Lower leg skin (tissue), 4 donors: ENCODE measurements at regions not wholly inside any gene's neighbourhood (a gene's known extent, or its start where the extent isn't known, plus 50 kb on each side); places are given as distances from the start of the nearest gene placed in this dataset.

ENCODE experiments used
- DNase-seq, 2 donors: peaks; one replicate each; pipeline ENCODE4 v3.0.0-alpha.2; 2019; ENCODE audit warnings: low spot score in 2 of 2
- H3K4me3 ChIP-seq: fragments of 200-600 bp; sonication (generic); 2 replicates; pipeline ENCODE4 v1.5.1; 2017; ENCODE audit warnings: mild to moderate bottlenecking, low read depth; ENCODE audit not compliant: poor library complexity, severe bottlenecking
- POLR2A ChIP-seq, 2 donors: fragments of 450-650 bp; IDR thresholded peaks; one replicate each; pipeline ENCODE4 v1.6.1; 2016 to 2017; ENCODE audit warnings: antibody characterized with exemption in 2 of 2, mild to moderate bottlenecking in 1 of 2, moderate library complexity in 1 of 2
- WGBS, 2 donors: methylation state at CpG; one replicate each; pipeline ENCODE4 v1.1.5; 2018; 5-methylcytosine and 5-hydroxymethylcytosine counted together
- intact Hi-C: fragments of 100-400 bp; cut with DNase I; formaldehyde crosslinking; loops from one replicate; pipeline ENCODE4 v1.15.0; 2023; ENCODE audit warnings: low total_unique reads
- TF ChIP-seq, protein P1 (sequence below), 3 donors: fragments of 450-650 bp; IDR thresholded peaks; one replicate each; pipeline ENCODE4 v1.5.1; 2016; ENCODE audit warnings: antibody characterized with exemption in 3 of 3, mild to moderate bottlenecking in 3 of 3, moderate library complexity in 2 of 3

DNA sequence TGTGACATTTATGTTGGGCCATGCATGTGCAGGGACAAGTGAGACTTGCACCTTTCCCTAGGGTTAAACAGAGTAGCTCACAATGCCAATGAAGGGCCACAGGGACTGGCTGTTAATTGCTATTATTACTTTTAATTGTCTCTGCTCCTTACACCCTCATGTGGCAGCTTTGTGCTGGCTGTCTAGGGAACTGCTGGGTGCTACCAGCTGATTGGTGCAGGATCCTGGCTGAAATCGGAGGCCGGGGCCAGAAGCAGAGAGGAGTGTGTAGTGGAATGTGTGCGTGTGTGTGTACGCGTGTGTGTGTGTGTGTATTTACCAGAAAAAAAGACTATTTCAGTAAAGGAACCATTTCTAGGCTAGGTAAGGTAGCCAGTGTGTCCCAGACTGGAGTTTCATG lies 302.5 kb downstream of the CTTN start:
- intact Hi-C loops: no loop called here
- 70 to 74% methylated on average over 5 of the region's 5 CpGs for WGBS, 2 donors
- TF ChIP-seq, protein P1, sequence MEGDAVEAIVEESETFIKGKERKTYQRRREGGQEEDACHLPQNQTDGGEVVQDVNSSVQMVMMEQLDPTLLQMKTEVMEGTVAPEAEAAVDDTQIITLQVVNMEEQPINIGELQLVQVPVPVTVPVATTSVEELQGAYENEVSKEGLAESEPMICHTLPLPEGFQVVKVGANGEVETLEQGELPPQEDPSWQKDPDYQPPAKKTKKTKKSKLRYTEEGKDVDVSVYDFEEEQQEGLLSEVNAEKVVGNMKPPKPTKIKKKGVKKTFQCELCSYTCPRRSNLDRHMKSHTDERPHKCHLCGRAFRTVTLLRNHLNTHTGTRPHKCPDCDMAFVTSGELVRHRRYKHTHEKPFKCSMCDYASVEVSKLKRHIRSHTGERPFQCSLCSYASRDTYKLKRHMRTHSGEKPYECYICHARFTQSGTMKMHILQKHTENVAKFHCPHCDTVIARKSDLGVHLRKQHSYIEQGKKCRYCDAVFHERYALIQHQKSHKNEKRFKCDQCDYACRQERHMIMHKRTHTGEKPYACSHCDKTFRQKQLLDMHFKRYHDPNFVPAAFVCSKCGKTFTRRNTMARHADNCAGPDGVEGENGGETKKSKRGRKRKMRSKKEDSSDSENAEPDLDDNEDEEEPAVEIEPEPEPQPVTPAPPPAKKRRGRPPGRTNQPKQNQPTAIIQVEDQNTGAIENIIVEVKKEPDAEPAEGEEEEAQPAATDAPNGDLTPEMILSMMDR (IDR thresholded peaks at IDR 0.05): no peak

DNA sequence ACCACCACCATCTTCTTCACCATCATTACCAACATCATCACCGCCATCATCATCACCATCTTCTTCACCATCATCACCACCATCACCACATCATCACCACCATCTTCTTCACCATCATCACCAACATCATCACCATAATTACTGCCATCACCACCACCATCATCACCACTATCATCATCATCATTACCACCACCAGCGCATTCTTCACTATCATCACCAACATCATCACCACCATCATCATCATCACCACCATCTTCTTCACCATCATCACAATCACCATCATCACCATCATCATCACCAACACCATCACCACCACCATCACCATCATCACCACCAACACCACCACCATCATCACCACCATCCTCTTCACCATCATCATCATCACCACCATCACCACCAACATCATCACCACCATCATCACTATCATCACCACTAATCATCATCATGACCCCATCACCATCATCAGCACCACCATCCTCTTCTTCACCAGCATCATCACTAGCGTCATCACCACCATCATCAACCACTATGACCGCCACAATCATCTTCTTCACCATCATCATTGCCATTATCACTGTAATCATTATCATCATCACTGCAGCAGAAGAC lies 303.8 kb downstream of the CTTN start:
- DNase-seq: no peak
- intact Hi-C loops: no loop called here
- 97 to 99% methylated on average over 4 of the region's 4 CpGs for WGBS, 2 donors

More for the DNA sequence above, 302.5 kb downstream of the CTTN start:
- DNase-seq: no peak
- H3K4me3 ChIP-seq: no peak overlapping the region

DNA sequence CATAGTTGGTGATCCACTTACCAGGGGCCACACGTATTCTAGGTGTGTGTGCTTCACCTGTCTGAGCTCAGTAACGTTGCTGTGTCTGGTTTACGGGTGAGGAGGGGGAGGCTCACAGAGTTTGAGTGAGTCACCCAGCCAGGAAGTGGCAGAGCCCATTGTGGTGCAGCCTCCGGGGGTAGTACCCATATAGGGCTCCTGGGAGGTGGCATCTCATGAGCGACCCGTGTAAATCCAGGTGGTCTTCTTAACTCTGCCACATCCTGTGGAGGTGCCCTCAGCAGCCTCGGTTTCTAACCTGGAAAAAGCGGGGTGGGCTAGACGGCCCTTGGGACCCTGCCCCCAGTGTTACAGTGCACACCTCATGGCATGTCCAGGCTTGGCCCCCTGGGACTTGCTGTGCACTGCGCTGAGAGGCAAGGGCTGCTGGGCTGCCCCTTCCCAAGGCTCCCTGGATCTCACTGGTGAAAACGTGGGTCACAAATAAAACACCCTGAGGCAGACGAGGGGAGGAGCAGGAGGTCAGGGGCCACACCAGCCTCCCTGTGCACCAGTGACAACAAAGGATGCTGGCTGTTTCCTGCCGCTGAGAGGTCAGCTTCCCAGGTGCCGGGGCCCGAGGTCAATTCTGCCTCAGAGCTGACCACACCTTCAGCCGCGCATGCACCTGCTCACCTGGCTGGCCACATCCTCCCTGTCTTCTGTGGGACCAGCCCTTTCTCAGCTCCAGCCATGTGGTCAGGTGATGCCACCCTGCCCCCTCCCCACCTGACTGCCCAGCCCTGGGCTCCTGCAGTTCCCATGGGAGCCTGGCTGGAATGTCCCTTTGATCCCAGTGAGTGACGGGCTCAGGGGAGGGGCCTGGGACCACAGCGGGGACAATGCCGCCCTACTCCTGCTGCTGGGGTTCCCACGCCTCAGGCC lies 305.1 kb downstream of the CTTN start:
- intact Hi-C loops: no loop called here
- no peak overlapping the region for H3K4me3 ChIP-seq
- no peak for DNase-seq
- 64 to 71% methylated on average over 18 to 19 of the region's 21 CpGs for WGBS, 2 donors
- TF ChIP-seq POLR2A (IDR thresholded peaks at IDR 0.05): no peak
- TF ChIP-seq, protein P1 (IDR thresholded peaks at IDR 0.05): no peak

More for the DNA sequence above, 303.8 kb downstream of the CTTN start:
- no peak for TF ChIP-seq POLR2A (IDR thresholded peaks at IDR 0.05)
- TF ChIP-seq, protein P1 (IDR thresholded peaks at IDR 0.05): no peak
- no peak overlapping the region for H3K4me3 ChIP-seq

DNA sequence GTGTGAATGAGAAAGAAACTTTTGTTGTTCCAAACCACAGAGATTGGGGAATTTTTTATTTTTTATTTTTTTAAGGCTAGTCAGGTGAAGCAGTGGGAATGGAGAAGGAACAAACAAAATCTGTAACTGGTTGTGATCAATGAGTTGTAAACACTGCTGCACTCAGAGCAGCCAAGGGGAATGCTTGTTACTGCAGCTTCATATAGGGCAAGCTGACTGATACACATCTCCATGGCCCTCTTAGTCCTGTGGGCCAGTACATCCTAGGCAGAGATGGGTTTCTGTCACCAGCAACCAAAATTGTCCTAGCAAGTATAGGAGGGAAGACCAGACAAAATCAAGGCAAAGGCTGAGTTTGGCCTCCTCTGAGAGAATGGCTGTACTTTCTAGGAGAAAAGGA lies 306.8 kb downstream of the CTTN start:
- intact Hi-C loops: no loop called here
- H3K4me3 ChIP-seq: no peak overlapping the region
- TF ChIP-seq, protein P1 (IDR thresholded peaks at IDR 0.05): no peak
- no peak for TF ChIP-seq POLR2A (IDR thresholded peaks at IDR 0.05)
- DNase-seq: no peak

DNA sequence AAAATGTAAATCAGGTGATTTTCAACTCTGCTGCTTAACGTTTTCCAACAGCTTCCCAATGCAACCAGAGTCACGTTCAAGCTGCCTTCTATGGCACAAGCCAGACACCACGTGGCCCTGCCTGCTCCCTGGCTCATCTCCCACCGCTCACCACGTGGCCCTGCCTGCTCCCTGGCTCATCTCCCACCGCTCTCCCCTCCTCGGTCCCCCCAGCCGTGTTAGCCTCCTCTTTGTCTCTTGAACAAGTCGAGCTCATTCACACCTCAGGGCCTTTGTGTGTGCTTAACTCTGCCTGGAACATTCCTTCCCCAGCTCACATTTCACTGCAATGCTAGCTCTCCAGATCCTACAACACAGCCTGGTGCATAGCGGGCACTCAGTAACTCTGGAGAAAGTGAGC lies 307.6 kb downstream of the CTTN start:
- no peak for TF ChIP-seq POLR2A (IDR thresholded peaks at IDR 0.05)
- TF ChIP-seq, protein P1 (IDR thresholded peaks at IDR 0.05): no peak
- intact Hi-C loops: no loop called here
- H3K4me3 ChIP-seq: no peak overlapping the region
- WGBS, 2 donors: 69 to 71% methylated on average over 10 of the region's 10 CpGs
- no peak for DNase-seq
